Endodermal cell (in vitro differentiated cells): ENCODE measurements at regions not wholly inside any gene's neighbourhood (a gene's known extent, or its start where the extent isn't known, plus 50 kb on each side); places are given as distances from the start of the nearest gene placed in this dataset.
"Not testable (repeated sequence)": the region's sequence is repeated elsewhere in the genome, so short reads cannot be mapped to it uniquely, and the experiment has no call there.

Experiments
- DNase-seq: peaks from one replicate; pipeline ENCODE4 v3.0.0-alpha.2; 2017
- H3K27ac ChIP-seq: 2 replicates; pipeline ENCODE4 v1.5.1; 2013; ENCODE audit warnings: mild to moderate bottlenecking, low read depth, low read length, moderate library complexity
- H3K27me3 ChIP-seq: 2 replicates; pipeline ENCODE4 v1.6.1; 2013; ENCODE audit warnings: mild to moderate bottlenecking, low read length, moderate library complexity; ENCODE audit not compliant: insufficient read depth, control insufficient read depth, poor library complexity, severe bottlenecking
- H3K36me3 ChIP-seq: 2 replicates; pipeline ENCODE4 v1.7.0; 2013; ENCODE audit warnings: mild to moderate bottlenecking, low read length, moderate library complexity; ENCODE audit not compliant: control insufficient read depth, insufficient read depth
- H3K4me1 ChIP-seq: one replicate; pipeline ENCODE4 v1.7.0; 2013; ENCODE audit warnings: low read length; ENCODE audit not compliant: control insufficient read depth, insufficient read depth
- H3K4me3 ChIP-seq: 2 replicates; pipeline ENCODE4 v1.5.1; 2013; ENCODE audit warnings: mild to moderate bottlenecking, low read length, moderate library complexity
- H3K9ac ChIP-seq: 2 replicates; pipeline ENCODE4 v1.6.1; 2013; ENCODE audit warnings: mild to moderate bottlenecking, low read length, moderate library complexity; ENCODE audit not compliant: poor library complexity, severe bottlenecking; ENCODE audit errors: extremely low read depth
- H3K9me3 ChIP-seq: 2 replicates; pipeline ENCODE4 v1.6.1; 2013; ENCODE audit warnings: mild to moderate bottlenecking, low read length, moderate library complexity; ENCODE audit not compliant: control insufficient read depth
- H3K27ac Mint-ChIP-seq: 2 replicates; pipeline ENCODE4 v1.8.0; 2020; ENCODE audit warnings: mixed read lengths
- H3K27me3 Mint-ChIP-seq: 2 replicates; pipeline ENCODE4 v1.8.0; 2021; ENCODE audit warnings: mild to moderate bottlenecking, mixed read lengths; ENCODE audit not compliant: insufficient read depth
- H3K36me3 Mint-ChIP-seq: 2 replicates; pipeline ENCODE4 v1.8.0; 2020; ENCODE audit warnings: low read depth, mixed read lengths
- H3K4me1 Mint-ChIP-seq: 2 replicates; pipeline ENCODE4 v1.8.0; 2020; ENCODE audit warnings: mixed read lengths
- H3K4me3 Mint-ChIP-seq: 2 replicates; pipeline ENCODE4 v1.8.0; 2020; ENCODE audit warnings: mild to moderate bottlenecking, moderate library complexity, mixed read lengths
- H3K9me3 Mint-ChIP-seq: 2 replicates; pipeline ENCODE4 v1.8.0; 2020; ENCODE audit warnings: mild to moderate bottlenecking, mixed read lengths
- CTCF ChIP-seq: fragments of 200-600 bp; sonication (generic); conservative IDR thresholded peaks from 2 replicates; pipeline ENCODE4 v1.5.0; 2021; ENCODE audit warnings: antibody characterized with exemption, mild to moderate bottlenecking
- WGBS, 2 experiments: methylation state at CpG; one replicate each; pipeline versions ENCODE4 v1.1.5 to v1.1.7; 2013; ENCODE audit warnings: missing lambda C conversion rate in 2 of 2, mixed read lengths in 1 of 2; ENCODE audit not compliant: insufficient coverage in 1 of 2, insufficient read length in 1 of 2; 5-methylcytosine and 5-hydroxymethylcytosine counted together

GRCh38 chr13:74266861-74267260, 132.7 kb upstream of the KLF12 start:
- Mint-ChIP-seq H3K9me3 (peaks cover 4% of the 10 kb centered on the region), H3K4me1 (peaks cover 5% of the 10 kb centered on the region), H3K27ac (no peak overlapping the region), H3K4me3 (no peak overlapping the region), H3K27me3 (no peaks in the 10 kb centered on the region), H3K36me3 (no peaks in the 10 kb centered on the region)
- Histone ChIP-seq H3K36me3 (no peaks in the 10 kb centered on the region), H3K4me3 (no peak overlapping the region), H3K9ac (no peak overlapping the region), H3K27ac (no peak overlapping the region), H3K9me3 (peaks cover 4% of the 10 kb centered on the region), H3K4me1 (no peaks in the 10 kb centered on the region), H3K27me3 (no peaks in the 10 kb centered on the region)
- no CpG with 5 or more reads among the region's 1 CpG for WGBS, 2 experiments
- TF ChIP-seq CTCF: no peak
- DNase-seq: no peak

DNA sequence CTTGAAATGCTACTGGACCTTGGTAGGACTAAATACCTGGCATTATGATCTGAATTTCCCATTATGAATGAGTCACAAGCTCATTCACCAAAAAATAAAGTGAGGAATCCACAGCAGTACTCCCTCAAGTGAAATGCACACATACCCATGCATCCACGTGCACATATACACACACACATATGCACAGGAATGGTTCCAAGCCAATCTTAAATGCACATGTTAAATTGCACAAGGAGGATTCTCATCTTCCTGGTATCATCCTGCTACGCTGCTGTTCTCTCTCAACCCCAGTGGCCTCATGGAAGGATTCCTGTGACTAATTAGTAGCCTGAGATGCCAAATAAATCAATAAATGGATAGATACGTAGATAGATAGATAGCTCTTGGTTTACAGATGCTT, 132.1 kb upstream of the KLF12 start:
- Histone ChIP-seq H3K27me3 (no peaks in the 10 kb centered on the region), H3K4me1 (no peaks in the 10 kb centered on the region), H3K4me3 (no peak overlapping the region), H3K36me3 (no peaks in the 10 kb centered on the region), H3K27ac (no peak overlapping the region), H3K9me3 (no peaks in the 10 kb centered on the region), H3K9ac (no peak overlapping the region)
- DNase-seq: no peak
- Mint-ChIP-seq H3K9me3 (no peaks in the 10 kb centered on the region), H3K4me1 (peaks cover 5% of the 10 kb centered on the region), H3K36me3 (no peaks in the 10 kb centered on the region), H3K27ac (no peak overlapping the region), H3K4me3 (no peak overlapping the region), H3K27me3 (no peaks in the 10 kb centered on the region)
- no peak for TF ChIP-seq CTCF
- WGBS, 2 experiments: 72 to 100% methylated on average over 2 to 3 of the region's 3 CpGs

DNA sequence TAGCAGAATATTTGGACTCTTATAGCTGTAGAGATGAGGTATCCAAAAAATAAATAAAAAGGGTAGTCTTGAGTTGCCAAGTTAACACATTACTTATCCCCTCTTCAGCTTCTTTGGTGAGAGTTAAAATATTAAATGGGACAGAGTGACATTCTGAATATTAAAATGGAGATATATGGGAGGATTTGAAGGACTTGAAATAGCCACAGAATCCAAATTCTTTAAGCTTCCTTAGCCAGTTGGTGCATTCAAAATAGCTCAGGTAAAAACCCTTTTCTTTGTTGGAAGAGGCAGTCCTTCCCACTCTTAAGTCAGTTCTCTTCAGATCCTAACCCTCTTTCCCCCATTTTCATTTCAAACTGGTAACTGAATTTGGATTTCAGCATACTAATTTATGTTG, 130.1 kb upstream of the KLF12 start:
- H3K4me3 ChIP-seq: no peak overlapping the region
- Mint-ChIP-seq H3K27me3 (no peaks in the 10 kb centered on the region), H3K4me1 (no peaks in the 10 kb centered on the region), H3K9me3 (no peaks in the 10 kb centered on the region), H3K4me3 (no peak overlapping the region), H3K36me3 (no peaks in the 10 kb centered on the region), H3K27ac (no peak overlapping the region)
- no peaks in the 10 kb centered on the region for H3K4me1 ChIP-seq
- H3K36me3 ChIP-seq: no peaks in the 10 kb centered on the region
- H3K27me3 ChIP-seq: no peaks in the 10 kb centered on the region
- DNase-seq: no peak
- no peak overlapping the region for H3K9ac ChIP-seq
- no peak for TF ChIP-seq CTCF
- no peaks in the 10 kb centered on the region for H3K9me3 ChIP-seq
- no peak overlapping the region for H3K27ac ChIP-seq

GRCh38 chr13:74260420-74260819, 126.2 kb upstream of the KLF12 start:
- not testable (repeated sequence) for H3K27me3 ChIP-seq, H3K9me3 Mint-ChIP-seq, H3K4me3 Mint-ChIP-seq, H3K36me3 ChIP-seq, H3K27ac ChIP-seq, H3K4me1 ChIP-seq, H3K36me3 Mint-ChIP-seq, H3K27ac Mint-ChIP-seq, H3K4me1 Mint-ChIP-seq, H3K9me3 ChIP-seq, H3K9ac ChIP-seq, H3K27me3 Mint-ChIP-seq, H3K4me3 ChIP-seq, DNase-seq
- 93 to 100% methylated on average over 2 to 3 of the region's 3 CpGs for WGBS, 2 experiments
